B cell (primary cell): ENCODE measurements at regions not wholly inside any gene's neighbourhood (a gene's known extent, or its start where the extent isn't known, plus 50 kb on each side); places are given as distances from the start of the nearest gene placed in this dataset.

Experiments
- ATAC-seq: fragments of 200-7000 bp; cut with Tn5 transposase; one replicate; pipeline ENCODE4 v1.10.0; 2021; ENCODE audit warnings: low read depth, mild to moderate bottlenecking, moderate number of reproducible peaks, moderate library complexity
- CTCF ChIA-PET: fragments of 350-600 bp; sonication (Branson Sonifier 250); formaldehyde crosslinking; loops from one replicate; lab custom pipeline; 2021; ENCODE audit warnings: antibody characterized with exemption, inconsistent platforms; lab: Charles Lee
- POLR2A ChIA-PET: fragments of 350-600 bp; sonication (Branson Sonifier 250); formaldehyde crosslinking; loops from one replicate; lab custom pipeline; 2021; ENCODE audit warnings: antibody characterized with exemption; lab: Charles Lee
- DNase-seq: peaks from one replicate; pipeline ENCODE4 v3.0.0; 2013
- H2AFZ ChIP-seq: 2 replicates; pipeline ENCODE4 v1.6.1; 2012; ENCODE audit warnings: mild to moderate bottlenecking, low read depth, low read length; ENCODE audit not compliant: insufficient read depth, poor library complexity, severe bottlenecking
- H3K27ac ChIP-seq, 2 donors: 1 replicate in 1 of 2; 2 replicates in 1 of 2; pipeline ENCODE4 v1.5.1; 2012 to 2013; ENCODE audit warnings: low read length in 2 of 2, mild to moderate bottlenecking in 2 of 2, moderate library complexity in 1 of 2
- H3K27me3 ChIP-seq, 4 experiments: fragments of 200-600 bp in 1 of 4; sonication (generic) in 1 of 4; replicated peaks in 1 of 4; 1 replicate in 2 of 4; 2 replicates in 2 of 4; pipeline versions ENCODE4 v1.6.1 to v1.7.0; 2013 to 2016; ENCODE audit warnings: low read length in 3 of 4, mild to moderate bottlenecking in 2 of 4, mixed read lengths in 1 of 4, moderate library complexity in 1 of 4; ENCODE audit not compliant: insufficient read depth in 4 of 4, control insufficient read depth in 3 of 4; ENCODE audit errors: control extremely low read depth in 1 of 4
- H3K36me3 ChIP-seq, 2 experiments: replicated peaks in 1 of 2; 1 replicate in 1 of 2; 2 replicates in 1 of 2; pipeline versions ENCODE4 v1.6.1 to v1.7.1; 2013; ENCODE audit warnings: low read length in 1 of 2; ENCODE audit not compliant: insufficient read depth in 2 of 2, control insufficient read depth in 1 of 2; ENCODE audit errors: control extremely low read depth in 1 of 2, extremely low read depth in 1 of 2
- H3K4me1 ChIP-seq, 2 donors: fragments of 200-600 bp in 1 of 2; sonication (generic) in 1 of 2; 1 replicate in 1 of 2; 2 replicates in 1 of 2; pipeline versions ENCODE4 v1.5.1 to v1.6.1; 2013 to 2017; ENCODE audit warnings: low read length in 2 of 2; ENCODE audit not compliant: control insufficient read depth in 2 of 2, insufficient read depth in 2 of 2
- H3K4me2 ChIP-seq: replicated peaks from 2 replicates; pipeline ENCODE3; 2012; ENCODE audit warnings: mild to moderate bottlenecking, low read depth, low read length; ENCODE audit not compliant: poor library complexity, severe bottlenecking
- H3K4me3 ChIP-seq, 5 experiments: fragments of 200-600 bp in 1 of 5; sonication (generic) in 1 of 5; 1 replicate in 3 of 5; 2 replicates in 2 of 5; pipeline versions ENCODE4 v1.5.1 to v1.7.0; 2011 to 2016; ENCODE audit warnings: low read length in 4 of 5, mild to moderate bottlenecking in 4 of 5, low read depth in 2 of 5, control low read depth in 1 of 5, moderate library complexity in 1 of 5; ENCODE audit not compliant: insufficient read depth in 1 of 5; ENCODE audit errors: control extremely low read depth in 1 of 5, extremely low read depth in 1 of 5
- H3K79me2 ChIP-seq: fragments of 200-600 bp; sonication (generic); one replicate; pipeline ENCODE4 v1.6.0; 2016; ENCODE audit warnings: low read length; ENCODE audit not compliant: control insufficient read depth, insufficient read depth
- H3K9ac ChIP-seq: fragments of 200-600 bp; sonication (generic); 2 replicates; pipeline ENCODE4 v1.6.1; 2017; ENCODE audit warnings: mild to moderate bottlenecking, low read length, moderate library complexity
- H3K9me3 ChIP-seq, 3 donors: one replicate each; pipeline versions ENCODE4 v1.6.1 to v1.7.1; 2013; ENCODE audit warnings: low read length in 2 of 3; ENCODE audit not compliant: control insufficient read depth in 2 of 3, insufficient read depth in 1 of 3; ENCODE audit errors: control extremely low read depth in 1 of 3
- H4K20me1 ChIP-seq: 2 replicates; pipeline ENCODE4 v1.6.0; 2012; ENCODE audit warnings: mild to moderate bottlenecking, low read length; ENCODE audit not compliant: insufficient read depth, control insufficient read depth, poor library complexity, severe bottlenecking
- H3K27ac Mint-ChIP-seq: one replicate; pipeline ENCODE4 v1.8.0; 2021; ENCODE audit warnings: mixed read lengths
- H3K27me3 Mint-ChIP-seq: one replicate; pipeline ENCODE4 v1.8.0; 2021; ENCODE audit warnings: mixed read lengths
- H3K4me1 Mint-ChIP-seq: one replicate; pipeline ENCODE4 v1.8.0; 2021; ENCODE audit warnings: mixed read lengths
- H3K4me3 Mint-ChIP-seq: one replicate; pipeline ENCODE4 v1.8.0; 2021; ENCODE audit warnings: mixed read lengths
- H3K9me3 Mint-ChIP-seq: one replicate; pipeline ENCODE4 v1.8.0; 2022; ENCODE audit warnings: mixed read lengths; ENCODE audit not compliant: insufficient read depth
- EZH2 ChIP-seq: IDR thresholded peaks from 2 replicates; pipeline ENCODE4 v1.6.1; 2012; ENCODE audit warnings: borderline replicate concordance, low read depth, mild to moderate bottlenecking, moderate library complexity, low read length; ENCODE audit not compliant: insufficient read depth, poor library complexity, severe bottlenecking
- WGBS: methylation state at CpG from one replicate; pipeline ENCODE4 v1.1.5; 2013; ENCODE audit warnings: missing lambda C conversion rate; ENCODE audit not compliant: insufficient coverage; 5-methylcytosine and 5-hydroxymethylcytosine counted together
- intact Hi-C: fragments of 100-400 bp; cut with micrococcal nuclease; formaldehyde crosslinking; loops from one replicate; pipeline ENCODE4 v1.10.0; 2022
- TF ChIP-seq, protein P1 (sequence below): fragments of 200-600 bp; IDR thresholded peaks from one replicate; pipeline ENCODE4 v1.8.0; 2022; ENCODE audit warnings: antibody characterized with exemption, mild to moderate bottlenecking

DNA sequence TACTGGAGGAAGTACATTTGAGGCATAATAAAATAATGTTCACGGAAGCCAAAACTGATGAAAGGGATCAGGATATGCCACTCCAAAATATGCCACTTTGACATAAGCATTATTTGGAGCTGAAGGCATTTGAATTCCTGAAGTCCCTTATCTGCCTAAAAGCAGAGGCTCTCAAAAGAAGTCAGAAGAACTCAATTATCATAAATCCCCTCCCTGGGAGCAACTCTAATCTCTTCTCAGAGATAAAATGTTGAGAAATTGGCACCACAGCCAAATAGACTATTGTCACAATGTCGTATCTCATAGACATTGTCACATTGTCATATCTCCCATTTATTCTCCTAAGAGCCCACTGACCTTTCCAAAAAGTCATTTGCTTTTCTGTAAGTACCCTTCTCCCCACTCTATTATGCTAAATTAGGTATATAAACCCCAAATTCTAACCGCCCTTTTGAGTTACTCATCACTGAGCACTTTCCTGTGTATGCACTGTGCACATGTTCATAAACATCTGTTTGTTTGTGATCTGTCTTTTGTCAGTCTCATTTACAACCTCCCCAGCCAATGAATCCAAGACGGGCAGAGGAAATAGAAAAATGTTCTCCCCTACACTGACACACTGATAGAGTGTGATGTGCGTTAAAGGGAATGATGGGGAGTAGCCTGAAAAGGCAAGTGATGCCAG is 78.5 kb upstream of the NAF1 start:
- Histone ChIP-seq H3K9ac (no peak overlapping the region), H3K27ac (no peak overlapping the region), H3K36me3 (no peaks in the 10 kb centered on the region), H3K4me2 (no peak overlapping the region), H2AFZ (no peak overlapping the region), H3K4me3 (no peak overlapping the region), H4K20me1 (no peaks in the 10 kb centered on the region), H3K9me3 (peaks cover 0 to 6% (median 0%) of the 10 kb centered on the region in 3 donors), H3K79me2 (no peaks in the 10 kb centered on the region), H3K4me1 (no peaks in the 10 kb centered on the region), H3K27me3 (no peaks in the 10 kb centered on the region)
- H3K4me1 Mint-ChIP-seq, result no peaks in the 10 kb centered on the region
- TF ChIP-seq, protein P1, sequence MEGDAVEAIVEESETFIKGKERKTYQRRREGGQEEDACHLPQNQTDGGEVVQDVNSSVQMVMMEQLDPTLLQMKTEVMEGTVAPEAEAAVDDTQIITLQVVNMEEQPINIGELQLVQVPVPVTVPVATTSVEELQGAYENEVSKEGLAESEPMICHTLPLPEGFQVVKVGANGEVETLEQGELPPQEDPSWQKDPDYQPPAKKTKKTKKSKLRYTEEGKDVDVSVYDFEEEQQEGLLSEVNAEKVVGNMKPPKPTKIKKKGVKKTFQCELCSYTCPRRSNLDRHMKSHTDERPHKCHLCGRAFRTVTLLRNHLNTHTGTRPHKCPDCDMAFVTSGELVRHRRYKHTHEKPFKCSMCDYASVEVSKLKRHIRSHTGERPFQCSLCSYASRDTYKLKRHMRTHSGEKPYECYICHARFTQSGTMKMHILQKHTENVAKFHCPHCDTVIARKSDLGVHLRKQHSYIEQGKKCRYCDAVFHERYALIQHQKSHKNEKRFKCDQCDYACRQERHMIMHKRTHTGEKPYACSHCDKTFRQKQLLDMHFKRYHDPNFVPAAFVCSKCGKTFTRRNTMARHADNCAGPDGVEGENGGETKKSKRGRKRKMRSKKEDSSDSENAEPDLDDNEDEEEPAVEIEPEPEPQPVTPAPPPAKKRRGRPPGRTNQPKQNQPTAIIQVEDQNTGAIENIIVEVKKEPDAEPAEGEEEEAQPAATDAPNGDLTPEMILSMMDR, result no peak
- TF ChIP-seq EZH2, result no peak
- DNase-seq (no peak), ATAC-seq (no peak)
- H3K27me3 Mint-ChIP-seq, result peaks cover 10% of the 10 kb centered on the region
- ChIA-PET CTCF (no interaction called here), POLR2A (no interaction called here)
- intact Hi-C loops, result no loop called here
- 100% methylated on average over 1 of the region's 5 CpGs for WGBS
- no peak overlapping the region for H3K4me3 Mint-ChIP-seq
- H3K27ac Mint-ChIP-seq, result no peak overlapping the region
- H3K9me3 Mint-ChIP-seq, result no peaks in the 10 kb centered on the region

DNA sequence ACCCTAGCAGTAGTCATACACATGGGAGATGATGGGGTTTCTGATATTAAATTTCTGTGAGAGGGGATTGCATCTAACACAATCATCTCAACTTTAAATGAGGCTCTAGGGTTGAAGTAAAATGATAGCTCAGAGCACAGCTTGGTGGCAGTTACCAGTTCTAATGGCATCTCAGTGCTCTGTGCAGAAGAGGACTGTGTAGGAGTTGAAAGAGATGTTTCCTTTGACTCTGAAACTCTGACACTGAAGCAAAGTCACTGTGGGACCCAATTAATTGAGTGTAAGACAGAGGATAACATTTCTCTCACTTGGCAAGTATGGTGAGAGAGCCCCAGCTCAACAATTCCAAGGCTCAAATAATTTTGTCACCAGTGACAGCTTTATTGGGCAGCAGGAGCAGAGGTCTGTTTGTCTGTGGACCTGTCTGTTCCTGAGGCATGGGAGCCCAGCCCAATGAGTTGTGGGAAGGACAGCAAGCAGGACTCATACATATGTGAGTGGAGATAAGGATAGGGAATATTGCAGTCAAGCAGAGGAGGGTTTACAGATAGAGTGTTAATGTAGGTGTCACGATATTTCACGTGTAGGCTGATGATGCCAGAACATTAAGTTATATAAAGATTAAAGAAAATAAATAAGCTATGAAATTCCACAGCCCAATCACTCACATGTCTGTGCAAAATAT is 76.7 kb upstream of the NAF1 start:
- Histone ChIP-seq H3K79me2 (no peaks in the 10 kb centered on the region), H3K9ac (no peak overlapping the region), H3K9me3 (peaks cover 0 to 4% (median 0%) of the 10 kb centered on the region in 3 donors), H3K4me1 (no peaks in the 10 kb centered on the region), H4K20me1 (no peaks in the 10 kb centered on the region), H3K4me3 (no peak overlapping the region), H3K4me2 (no peak overlapping the region), H3K27ac (no peak overlapping the region), H3K27me3 (no peaks in the 10 kb centered on the region), H3K36me3 (no peaks in the 10 kb centered on the region), H2AFZ (no peak overlapping the region)
- no peak overlapping the region for H3K27ac Mint-ChIP-seq
- WGBS, result no CpG with 5 or more reads among the region's 2 CpGs
- POLR2A ChIA-PET, result no interaction called here
- no peak for ATAC-seq
- CTCF ChIA-PET, result no interaction called here
- no peaks in the 10 kb centered on the region for H3K4me1 Mint-ChIP-seq
- no peaks in the 10 kb centered on the region for H3K9me3 Mint-ChIP-seq
- TF ChIP-seq EZH2, result no peak
- TF ChIP-seq, protein P1, result no peak
- intact Hi-C loops, result no loop called here
- no peak for DNase-seq
- H3K4me3 Mint-ChIP-seq, result no peak overlapping the region
- peaks cover 10% of the 10 kb centered on the region for H3K27me3 Mint-ChIP-seq
